ENCODE measurements at regions not wholly inside any gene's neighbourhood (a gene's known extent, or its start where the extent isn't known, plus 50 kb on each side); places are given as distances from the start of the nearest gene placed in this dataset.

DNA sequence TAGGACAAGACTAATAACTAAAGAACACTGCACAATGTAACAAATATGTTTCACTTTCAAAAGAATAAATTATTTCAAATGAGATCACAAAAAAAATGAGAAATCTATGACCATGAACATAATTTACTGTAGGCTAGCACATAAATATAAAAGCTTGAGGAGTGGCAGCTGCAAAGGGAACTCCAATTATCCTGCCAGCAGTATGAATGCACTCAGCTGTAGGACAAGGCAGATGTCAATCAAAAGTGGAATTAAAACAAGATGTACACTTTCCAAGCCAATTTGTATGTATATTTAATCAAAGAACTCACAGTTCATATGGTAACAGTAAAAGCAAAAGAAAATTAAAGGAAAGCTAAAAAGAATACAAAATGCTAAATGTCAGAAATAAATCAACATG, 76.6 kb upstream of the NCKAP5 start:
- TF ChIP-seq, protein P1, sequence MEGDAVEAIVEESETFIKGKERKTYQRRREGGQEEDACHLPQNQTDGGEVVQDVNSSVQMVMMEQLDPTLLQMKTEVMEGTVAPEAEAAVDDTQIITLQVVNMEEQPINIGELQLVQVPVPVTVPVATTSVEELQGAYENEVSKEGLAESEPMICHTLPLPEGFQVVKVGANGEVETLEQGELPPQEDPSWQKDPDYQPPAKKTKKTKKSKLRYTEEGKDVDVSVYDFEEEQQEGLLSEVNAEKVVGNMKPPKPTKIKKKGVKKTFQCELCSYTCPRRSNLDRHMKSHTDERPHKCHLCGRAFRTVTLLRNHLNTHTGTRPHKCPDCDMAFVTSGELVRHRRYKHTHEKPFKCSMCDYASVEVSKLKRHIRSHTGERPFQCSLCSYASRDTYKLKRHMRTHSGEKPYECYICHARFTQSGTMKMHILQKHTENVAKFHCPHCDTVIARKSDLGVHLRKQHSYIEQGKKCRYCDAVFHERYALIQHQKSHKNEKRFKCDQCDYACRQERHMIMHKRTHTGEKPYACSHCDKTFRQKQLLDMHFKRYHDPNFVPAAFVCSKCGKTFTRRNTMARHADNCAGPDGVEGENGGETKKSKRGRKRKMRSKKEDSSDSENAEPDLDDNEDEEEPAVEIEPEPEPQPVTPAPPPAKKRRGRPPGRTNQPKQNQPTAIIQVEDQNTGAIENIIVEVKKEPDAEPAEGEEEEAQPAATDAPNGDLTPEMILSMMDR (conservative IDR thresholded peaks at IDR 0.05 in 1 of 2, IDR thresholded peaks at IDR 0.05 in 1 of 2; ENCODE audit: extremely low read depth in 1 of 2, insufficient read depth in 1 of 2, low read depth in 1 of 2, low read length in 2 of 2) = no peak
- TF ChIP-seq EZH2 (IDR thresholded peaks at IDR 0.05; ENCODE audit: borderline replicate concordance, low read length) = no peak

Data from mammary epithelial cell (primary cell).